Endodermal cell (in vitro differentiated cells): ENCODE measurements at regions not wholly inside any gene's neighbourhood (a gene's known extent, or its start where the extent isn't known, plus 50 kb on each side); places are given as distances from the start of the nearest gene placed in this dataset.

ENCODE experiments used
- DNase-seq: peaks from one replicate; pipeline ENCODE4 v3.0.0-alpha.2; 2017
- H3K27ac ChIP-seq: 2 replicates; pipeline ENCODE4 v1.5.1; 2013; ENCODE audit warnings: mild to moderate bottlenecking, low read depth, low read length, moderate library complexity
- H3K27me3 ChIP-seq: 2 replicates; pipeline ENCODE4 v1.6.1; 2013; ENCODE audit warnings: mild to moderate bottlenecking, low read length, moderate library complexity; ENCODE audit not compliant: insufficient read depth, control insufficient read depth, poor library complexity, severe bottlenecking
- H3K36me3 ChIP-seq: 2 replicates; pipeline ENCODE4 v1.7.0; 2013; ENCODE audit warnings: mild to moderate bottlenecking, low read length, moderate library complexity; ENCODE audit not compliant: control insufficient read depth, insufficient read depth
- H3K4me1 ChIP-seq: one replicate; pipeline ENCODE4 v1.7.0; 2013; ENCODE audit warnings: low read length; ENCODE audit not compliant: control insufficient read depth, insufficient read depth
- H3K4me3 ChIP-seq: 2 replicates; pipeline ENCODE4 v1.5.1; 2013; ENCODE audit warnings: mild to moderate bottlenecking, low read length, moderate library complexity
- H3K9ac ChIP-seq: 2 replicates; pipeline ENCODE4 v1.6.1; 2013; ENCODE audit warnings: mild to moderate bottlenecking, low read length, moderate library complexity; ENCODE audit not compliant: poor library complexity, severe bottlenecking; ENCODE audit errors: extremely low read depth
- H3K9me3 ChIP-seq: 2 replicates; pipeline ENCODE4 v1.6.1; 2013; ENCODE audit warnings: mild to moderate bottlenecking, low read length, moderate library complexity; ENCODE audit not compliant: control insufficient read depth
- H3K27ac Mint-ChIP-seq: 2 replicates; pipeline ENCODE4 v1.8.0; 2020; ENCODE audit warnings: mixed read lengths
- H3K27me3 Mint-ChIP-seq: 2 replicates; pipeline ENCODE4 v1.8.0; 2021; ENCODE audit warnings: mild to moderate bottlenecking, mixed read lengths; ENCODE audit not compliant: insufficient read depth
- H3K36me3 Mint-ChIP-seq: 2 replicates; pipeline ENCODE4 v1.8.0; 2020; ENCODE audit warnings: low read depth, mixed read lengths
- H3K4me1 Mint-ChIP-seq: 2 replicates; pipeline ENCODE4 v1.8.0; 2020; ENCODE audit warnings: mixed read lengths
- H3K4me3 Mint-ChIP-seq: 2 replicates; pipeline ENCODE4 v1.8.0; 2020; ENCODE audit warnings: mild to moderate bottlenecking, moderate library complexity, mixed read lengths
- H3K9me3 Mint-ChIP-seq: 2 replicates; pipeline ENCODE4 v1.8.0; 2020; ENCODE audit warnings: mild to moderate bottlenecking, mixed read lengths
- WGBS, 2 experiments: methylation state at CpG; one replicate each; pipeline versions ENCODE4 v1.1.5 to v1.1.7; 2013; ENCODE audit warnings: missing lambda C conversion rate in 2 of 2, mixed read lengths in 1 of 2; ENCODE audit not compliant: insufficient coverage in 1 of 2, insufficient read length in 1 of 2; 5-methylcytosine and 5-hydroxymethylcytosine counted together
- TF ChIP-seq, protein P1 (sequence below): fragments of 200-600 bp; sonication (generic); conservative IDR thresholded peaks from 2 replicates; pipeline ENCODE4 v1.5.0; 2021; ENCODE audit warnings: antibody characterized with exemption, mild to moderate bottlenecking

DNA sequence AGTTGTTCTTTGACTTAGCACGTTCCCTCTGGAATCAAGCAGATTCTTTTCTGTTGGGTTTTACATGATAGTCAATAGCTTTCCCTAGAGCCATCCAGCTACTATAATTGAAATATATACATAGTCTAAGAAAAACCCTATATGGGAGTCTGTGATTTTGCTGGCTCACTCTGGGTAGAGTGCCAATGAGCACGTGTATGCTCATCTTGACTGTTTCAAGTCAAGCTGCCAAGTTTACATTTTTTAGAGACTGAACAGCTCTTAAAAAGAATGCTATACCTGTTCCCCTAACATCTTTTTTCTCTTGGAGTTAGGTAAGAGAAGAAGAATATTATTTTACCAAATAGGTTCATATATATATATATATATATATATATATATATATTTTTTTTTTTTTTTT, 182.8 kb upstream of the NRIP1 start:
- Mint-ChIP-seq H3K36me3 (no peaks in the 10 kb centered on the region), H3K4me3 (no peak overlapping the region), H3K27me3 (peaks cover 54% of the 10 kb centered on the region), H3K4me1 (peaks cover 13% of the 10 kb centered on the region), H3K27ac (no peak overlapping the region), H3K9me3 (no peaks in the 10 kb centered on the region)
- Histone ChIP-seq H3K4me1 (no peaks in the 10 kb centered on the region), H3K9me3 (no peaks in the 10 kb centered on the region), H3K9ac (no peak overlapping the region), H3K4me3 (no peak overlapping the region), H3K27me3 (peaks cover 15% of the 10 kb centered on the region), H3K36me3 (no peaks in the 10 kb centered on the region), H3K27ac (no peak overlapping the region)
- 94% methylated on average over 2 of the region's 2 CpGs; no CpG with 5 or more reads in 1 of the 2 experiments for WGBS, 2 experiments
- DNase-seq = no peak
- TF ChIP-seq, protein P1, sequence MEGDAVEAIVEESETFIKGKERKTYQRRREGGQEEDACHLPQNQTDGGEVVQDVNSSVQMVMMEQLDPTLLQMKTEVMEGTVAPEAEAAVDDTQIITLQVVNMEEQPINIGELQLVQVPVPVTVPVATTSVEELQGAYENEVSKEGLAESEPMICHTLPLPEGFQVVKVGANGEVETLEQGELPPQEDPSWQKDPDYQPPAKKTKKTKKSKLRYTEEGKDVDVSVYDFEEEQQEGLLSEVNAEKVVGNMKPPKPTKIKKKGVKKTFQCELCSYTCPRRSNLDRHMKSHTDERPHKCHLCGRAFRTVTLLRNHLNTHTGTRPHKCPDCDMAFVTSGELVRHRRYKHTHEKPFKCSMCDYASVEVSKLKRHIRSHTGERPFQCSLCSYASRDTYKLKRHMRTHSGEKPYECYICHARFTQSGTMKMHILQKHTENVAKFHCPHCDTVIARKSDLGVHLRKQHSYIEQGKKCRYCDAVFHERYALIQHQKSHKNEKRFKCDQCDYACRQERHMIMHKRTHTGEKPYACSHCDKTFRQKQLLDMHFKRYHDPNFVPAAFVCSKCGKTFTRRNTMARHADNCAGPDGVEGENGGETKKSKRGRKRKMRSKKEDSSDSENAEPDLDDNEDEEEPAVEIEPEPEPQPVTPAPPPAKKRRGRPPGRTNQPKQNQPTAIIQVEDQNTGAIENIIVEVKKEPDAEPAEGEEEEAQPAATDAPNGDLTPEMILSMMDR = no peak

DNA sequence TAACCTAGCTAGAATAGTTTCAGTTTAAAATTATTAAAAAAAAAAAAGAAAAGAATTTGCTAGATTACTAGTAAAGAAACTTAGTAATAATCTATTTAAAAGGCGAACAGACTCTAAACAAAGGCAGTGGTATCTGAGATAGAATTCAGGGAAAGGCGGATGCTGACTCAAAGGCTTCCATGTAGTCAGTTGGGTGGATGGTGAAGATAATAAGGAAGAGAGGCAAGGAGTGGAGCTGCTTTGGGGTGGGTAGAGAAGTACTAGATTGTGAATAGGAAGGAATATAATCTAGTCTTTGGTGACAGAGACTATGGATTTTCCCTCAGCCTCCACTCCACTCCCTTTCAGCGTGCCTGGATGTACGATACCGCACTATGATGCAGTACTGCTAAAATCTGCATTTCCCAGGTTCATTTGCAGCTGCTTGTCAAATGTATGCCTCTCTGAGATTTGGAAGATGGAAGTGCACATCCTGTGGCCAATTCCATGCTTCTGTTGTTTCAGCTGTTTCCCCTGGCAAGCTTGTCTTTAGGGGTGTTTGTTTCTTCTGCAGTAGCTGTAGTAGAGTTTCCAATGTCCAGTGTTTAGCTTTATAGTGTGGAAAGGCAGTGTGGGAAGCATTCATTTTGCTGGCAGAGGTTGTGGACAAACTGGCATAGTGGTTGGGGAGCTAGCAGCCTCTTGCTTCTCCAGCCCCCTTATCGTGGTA, 184.6 kb upstream of the NRIP1 start:
- 83 to 94% methylated on average over 3 to 6 of the region's 6 CpGs for WGBS, 2 experiments
- H3K4me1 ChIP-seq = no peaks in the 10 kb centered on the region
- no peak overlapping the region for H3K4me3 ChIP-seq
- no peaks in the 10 kb centered on the region for H3K36me3 Mint-ChIP-seq
- TF ChIP-seq, protein P1 = no peak
- H3K27me3 ChIP-seq = peaks cover 1% of the 10 kb centered on the region
- H3K9me3 ChIP-seq = no peaks in the 10 kb centered on the region
- no peak for DNase-seq
- H3K4me1 Mint-ChIP-seq = peaks cover 6% of the 10 kb centered on the region
- H3K9ac ChIP-seq = no peak overlapping the region
- H3K27ac Mint-ChIP-seq = no peak overlapping the region
- H3K27me3 Mint-ChIP-seq = peaks cover 51% of the 10 kb centered on the region
- no peak overlapping the region for H3K4me3 Mint-ChIP-seq
- H3K36me3 ChIP-seq = no peaks in the 10 kb centered on the region
- no peak overlapping the region for H3K27ac ChIP-seq
- H3K9me3 Mint-ChIP-seq = no peaks in the 10 kb centered on the region

DNA sequence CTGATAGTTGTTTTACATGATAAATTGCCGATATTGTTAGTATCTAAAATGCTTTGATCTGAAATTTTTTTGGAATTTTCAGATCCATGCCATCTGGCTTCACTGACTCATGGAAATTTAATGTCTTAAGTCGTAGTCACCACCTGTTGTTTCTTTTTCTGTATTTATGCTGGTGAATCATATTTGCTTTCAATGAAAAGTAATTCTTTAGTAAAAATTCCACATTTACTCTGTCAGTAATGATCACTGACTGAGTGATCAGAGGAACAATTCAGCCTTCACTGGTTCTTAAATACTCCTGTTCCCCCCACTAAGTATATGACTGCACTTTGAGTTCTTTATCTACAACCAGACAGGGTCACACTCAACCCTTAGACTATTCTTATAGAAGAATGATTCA, 185.6 kb upstream of the NRIP1 start:
- no peak overlapping the region for H3K27ac ChIP-seq
- no peaks in the 10 kb centered on the region for H3K9me3 ChIP-seq
- TF ChIP-seq, protein P1 = no peak
- WGBS, 2 experiments = 80 to 93% methylated on average over 1 to 2 of the region's 2 CpGs
- no peaks in the 10 kb centered on the region for H3K36me3 ChIP-seq
- no peaks in the 10 kb centered on the region for H3K27me3 ChIP-seq
- Mint-ChIP-seq H3K27ac (no peak overlapping the region), H3K9me3 (no peaks in the 10 kb centered on the region), H3K27me3 (peaks cover 44% of the 10 kb centered on the region), H3K4me3 (no peak overlapping the region), H3K36me3 (no peaks in the 10 kb centered on the region), H3K4me1 (peaks cover 6% of the 10 kb centered on the region)
- no peak overlapping the region for H3K9ac ChIP-seq
- H3K4me1 ChIP-seq = no peaks in the 10 kb centered on the region
- no peak overlapping the region for H3K4me3 ChIP-seq
- no peak for DNase-seq
